BE2C (cell line): ENCODE measurements at regions not wholly inside any gene's neighbourhood (a gene's known extent, or its start where the extent isn't known, plus 50 kb on each side); places are given as distances from the start of the nearest gene placed in this dataset.

Source experiments
- DNase-seq: peaks from one replicate; pipeline ENCODE4 v3.0.0-alpha.2; 2020
- H3K27me3 ChIP-seq: fragments of 250-450 bp; sonication (Bioruptor Pico); 2 replicates; pipeline ENCODE4 v1.5.1; 2020; ENCODE audit warnings: mild to moderate bottlenecking
- H3K36me3 ChIP-seq: fragments of 250-450 bp; sonication (Bioruptor Pico); 2 replicates; pipeline ENCODE4 v1.5.1; 2020; ENCODE audit warnings: mild to moderate bottlenecking
- H3K4me1 ChIP-seq: fragments of 250-450 bp; sonication (Bioruptor Pico); 2 replicates; pipeline ENCODE4 v1.5.1; 2020
- H3K4me3 ChIP-seq: 2 replicates; pipeline ENCODE4 v1.5.1; 2011; ENCODE audit warnings: low read depth, low read length
- H3K9me3 ChIP-seq: fragments of 250-450 bp; sonication (Bioruptor Pico); 2 replicates; pipeline ENCODE4 v1.5.1; 2020
- CTCF ChIP-seq: IDR thresholded peaks from 2 replicates; pipeline ENCODE4 v1.5.1; 2012; ENCODE audit warnings: mild to moderate bottlenecking, low read depth, low read length

GRCh38 chr2:217340176-217340575 lies 480.3 kb upstream of the TNP1 start:
- no peaks in the 10 kb centered on the region for H3K27me3 ChIP-seq
- H3K9me3 ChIP-seq: no peaks in the 10 kb centered on the region
- H3K36me3 ChIP-seq: no peaks in the 10 kb centered on the region
- no peak for TF ChIP-seq CTCF
- H3K4me3 ChIP-seq: no peak overlapping the region
- DNase-seq: no peak
- no peaks in the 10 kb centered on the region for H3K4me1 ChIP-seq

- no peaks in the 10 kb centered on the region for H3K9me3 ChIP-seq
- H3K27me3 ChIP-seq: no peaks in the 10 kb centered on the region
- no peak for DNase-seq
- no peak overlapping the region for H3K4me3 ChIP-seq
- TF ChIP-seq CTCF: no peak
- no peaks in the 10 kb centered on the region for H3K4me1 ChIP-seq
- no peaks in the 10 kb centered on the region for H3K36me3 ChIP-seq
Measured at GRCh38 chr2:217339753-217340152, 479.9 kb upstream of the TNP1 start.

GRCh38 chr2:217338306-217338916 lies 478.5 kb upstream of the TNP1 start:
- no peaks in the 10 kb centered on the region for H3K9me3 ChIP-seq
- H3K27me3 ChIP-seq: no peaks in the 10 kb centered on the region
- H3K4me1 ChIP-seq: no peaks in the 10 kb centered on the region
- no peak overlapping the region for H3K4me3 ChIP-seq
- DNase-seq: no peak
- no peak for TF ChIP-seq CTCF
- H3K36me3 ChIP-seq: no peaks in the 10 kb centered on the region

- Histone ChIP-seq H3K27me3 (no peaks in the 10 kb centered on the region), H3K36me3 (no peaks in the 10 kb centered on the region), H3K4me1 (no peaks in the 10 kb centered on the region), H3K4me3 (no peak overlapping the region), H3K9me3 (no peaks in the 10 kb centered on the region)
- no peak for TF ChIP-seq CTCF
- no peak for DNase-seq
Measured at GRCh38 chr2:217337771-217338170, 477.9 kb upstream of the TNP1 start.

- Histone ChIP-seq H3K27me3 (no peaks in the 10 kb centered on the region), H3K4me3 (no peak overlapping the region), H3K9me3 (no peaks in the 10 kb centered on the region), H3K36me3 (no peaks in the 10 kb centered on the region), H3K4me1 (no peaks in the 10 kb centered on the region)
- TF ChIP-seq CTCF: no peak
- DNase-seq: no peak
Measured at GRCh38 chr2:217336694-217337093, 476.8 kb upstream of the TNP1 start.

- Histone ChIP-seq H3K4me3 (no peak overlapping the region), H3K27me3 (no peaks in the 10 kb centered on the region), H3K9me3 (no peaks in the 10 kb centered on the region), H3K36me3 (no peaks in the 10 kb centered on the region), H3K4me1 (no peaks in the 10 kb centered on the region)
- DNase-seq: no peak
- TF ChIP-seq CTCF: no peak
Measured at GRCh38 chr2:217335341-217335966, 475.6 kb upstream of the TNP1 start.
